GM18909 (cell line): ENCODE measurements at regions not wholly inside any gene's neighbourhood (a gene's known extent, or its start where the extent isn't known, plus 50 kb on each side); places are given as distances from the start of the nearest gene placed in this dataset.
"Not testable (repeated sequence)": the region's sequence is repeated elsewhere in the genome, so short reads cannot be mapped to it uniquely, and the experiment has no call there.

Source experiments
- ATAC-seq: cut with Tn5 transposase; IDR thresholded peaks from one replicate; pipeline ENCODE4 v1.9.1; 2021; ENCODE audit warnings: mild to moderate bottlenecking; ENCODE audit not compliant: unreplicated experiment, poor library complexity

DNA sequence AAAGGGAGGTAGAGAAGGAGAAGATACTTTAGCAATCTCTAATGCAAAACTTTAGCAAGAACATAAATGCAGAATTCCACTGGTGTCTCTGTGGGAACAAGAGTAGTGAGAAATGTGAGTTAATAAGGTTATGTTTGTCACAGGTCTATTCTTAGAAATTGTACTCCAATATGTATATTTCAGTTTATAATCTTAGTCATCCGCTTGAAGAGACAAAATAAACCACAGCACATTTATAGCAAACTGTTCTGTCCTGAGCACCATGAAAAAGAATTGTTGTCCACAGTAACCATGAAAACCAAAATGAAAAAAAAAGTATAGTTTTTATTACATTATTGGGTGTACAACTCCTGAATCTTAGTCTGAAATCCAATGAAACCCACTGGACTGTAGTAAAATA, 93.6 kb upstream of the TSLP start:
- no peak for ATAC-seq

DNA sequence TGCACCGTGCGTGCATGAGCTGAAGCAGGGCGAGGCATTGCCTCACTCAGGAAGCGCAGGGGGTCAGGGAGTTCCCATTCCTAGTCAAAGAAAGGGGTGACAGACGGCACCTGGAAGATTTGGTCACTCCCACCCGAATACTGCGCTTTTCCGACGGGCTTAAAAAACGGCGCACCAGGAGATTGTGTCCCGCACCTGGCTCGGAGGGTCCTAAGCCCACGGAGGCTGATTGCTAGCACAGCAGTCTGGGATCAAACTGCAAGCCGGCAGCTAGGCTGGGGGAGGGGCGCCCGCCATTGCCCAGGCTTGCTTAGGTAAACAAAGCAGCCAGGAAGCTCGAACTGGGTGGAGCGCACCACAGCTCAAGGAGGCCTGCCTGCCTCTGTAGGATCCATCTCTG, 85.6 kb upstream of the TSLP start:
- ATAC-seq, result not testable (repeated sequence)

DNA sequence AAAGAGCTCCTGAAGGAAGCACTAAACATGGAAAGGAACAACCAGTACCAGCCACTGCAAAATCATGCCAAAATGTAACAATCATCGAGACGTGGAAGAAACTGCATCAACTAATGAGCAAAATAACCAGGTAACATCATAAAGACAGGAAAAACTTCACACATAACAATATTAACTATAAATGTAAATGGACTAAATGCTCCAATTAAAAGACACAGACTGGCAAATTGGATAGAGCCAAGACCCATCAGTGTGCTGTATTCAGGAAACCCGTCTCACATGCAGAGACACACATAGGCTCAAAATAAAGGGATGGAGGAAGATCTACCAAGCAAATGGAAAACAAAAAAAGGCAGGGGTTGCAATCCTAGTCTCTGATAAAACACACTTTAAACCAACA, 83.9 kb upstream of the TSLP start:
- not testable (repeated sequence) for ATAC-seq

DNA sequence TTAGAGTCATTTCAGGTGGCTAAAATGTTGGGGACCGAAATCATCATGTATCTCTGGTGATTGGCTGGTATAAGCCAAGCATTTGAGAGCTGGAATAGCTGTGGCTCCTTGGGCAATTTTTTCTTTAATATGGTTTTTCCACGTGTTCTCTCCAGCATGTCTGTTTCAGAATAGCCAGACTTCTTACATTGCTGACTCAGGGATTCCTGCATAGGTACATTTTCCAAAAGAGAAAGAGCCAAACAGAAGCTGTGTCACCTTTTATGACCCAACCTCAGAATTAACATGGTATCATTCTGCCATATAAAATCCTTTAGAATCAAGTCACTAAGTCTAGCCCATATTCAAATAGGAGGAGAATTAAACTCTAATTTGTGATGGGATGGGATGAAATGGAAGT, 74.8 kb upstream of the TSLP start:
- no peak for ATAC-seq

DNA sequence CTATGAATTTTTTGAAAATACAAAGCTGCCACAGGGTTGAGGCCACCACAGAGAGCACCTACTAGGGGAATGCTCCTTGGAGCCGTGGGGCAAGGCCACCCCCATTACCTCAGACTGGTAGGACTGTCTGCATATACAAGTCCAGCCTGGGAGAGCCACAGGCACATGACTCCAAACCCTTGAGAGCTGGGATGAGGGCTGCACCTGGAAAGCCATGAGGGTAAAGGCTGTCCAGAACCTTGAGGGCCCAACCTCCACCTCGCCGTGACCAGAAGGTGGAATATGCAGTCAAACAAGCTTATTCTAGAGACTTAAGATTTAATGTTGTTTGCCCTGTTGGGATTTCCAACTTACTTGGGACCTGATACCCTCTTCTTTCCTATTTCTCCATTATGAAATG, 69.5 kb upstream of the TSLP start:
- ATAC-seq, result no peak

DNA sequence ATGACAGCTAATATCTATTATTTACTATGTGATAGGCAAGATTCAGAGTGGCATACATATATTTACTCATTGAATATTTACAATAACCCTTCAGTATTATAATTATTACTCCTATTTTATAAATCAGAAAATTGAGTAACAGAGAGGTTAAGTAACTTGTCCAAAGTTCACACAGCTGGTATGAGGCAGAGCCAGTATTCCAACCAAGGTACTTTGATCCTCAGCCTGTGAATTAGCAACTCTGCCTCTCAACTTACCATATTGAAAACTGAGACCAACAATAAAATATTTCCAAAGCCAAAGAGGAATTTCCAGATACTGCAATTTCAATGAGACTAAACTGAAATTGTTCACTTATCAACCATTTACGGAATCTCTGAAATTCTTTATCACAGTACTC, 67.9 kb upstream of the TSLP start:
- no peak for ATAC-seq

DNA sequence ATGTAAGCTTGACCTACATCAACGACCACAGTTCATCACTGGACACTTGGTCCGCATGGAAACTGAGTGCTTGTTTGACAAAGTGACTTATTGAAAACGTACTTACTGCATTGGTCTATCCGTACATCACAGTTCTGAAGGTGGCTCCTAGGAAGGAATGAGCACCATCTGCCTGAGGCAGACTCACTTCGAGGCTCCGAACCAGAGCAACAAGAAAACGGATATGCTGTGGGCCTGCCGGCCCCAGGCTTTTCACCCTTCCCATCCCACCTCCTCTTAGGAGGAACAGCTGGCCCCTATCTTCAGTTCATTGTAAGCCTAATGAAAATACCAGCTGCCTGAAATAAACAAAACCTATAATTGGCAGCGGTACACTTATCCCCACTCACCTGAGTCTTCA, 67.2 kb upstream of the TSLP start:
- no peak for ATAC-seq

DNA sequence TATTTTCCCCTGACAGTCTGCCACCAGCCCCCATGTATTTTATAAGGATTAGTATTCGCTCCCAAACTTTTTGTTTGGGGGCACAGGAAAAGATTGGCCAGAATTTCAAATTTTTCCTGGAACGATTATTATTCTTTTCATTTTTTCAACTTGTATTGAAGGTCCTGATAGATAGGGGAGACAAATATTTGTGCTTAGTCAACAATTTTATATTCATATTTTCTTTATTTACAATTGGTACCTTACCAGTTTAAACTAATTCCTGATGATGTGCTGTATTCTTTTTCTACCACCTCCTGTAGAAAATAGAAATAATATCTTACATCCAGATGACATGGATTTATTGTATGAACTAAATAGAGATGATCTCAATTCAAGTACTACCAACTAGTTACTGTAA, 60.7 kb upstream of the TSLP start:
- no peak for ATAC-seq

DNA sequence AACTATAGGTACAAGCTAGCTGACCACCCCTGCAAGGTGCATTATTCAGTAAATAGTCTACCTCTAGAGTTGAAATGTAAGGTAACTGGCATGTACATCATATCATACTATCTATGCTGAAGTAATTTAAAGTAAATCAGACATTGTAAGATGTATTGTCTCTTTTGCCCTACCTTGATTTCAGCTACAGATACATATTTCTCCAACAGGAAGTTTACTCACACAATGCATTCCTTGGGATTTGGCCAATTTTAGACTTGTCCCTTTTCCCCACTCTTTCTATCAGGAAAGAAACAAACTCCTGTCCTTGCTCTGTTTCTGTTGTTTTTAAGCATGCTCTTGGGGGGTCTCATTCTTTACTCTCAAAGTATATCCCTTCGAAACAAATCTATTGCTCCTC, 58.5 kb upstream of the TSLP start:
- no peak for ATAC-seq

DNA sequence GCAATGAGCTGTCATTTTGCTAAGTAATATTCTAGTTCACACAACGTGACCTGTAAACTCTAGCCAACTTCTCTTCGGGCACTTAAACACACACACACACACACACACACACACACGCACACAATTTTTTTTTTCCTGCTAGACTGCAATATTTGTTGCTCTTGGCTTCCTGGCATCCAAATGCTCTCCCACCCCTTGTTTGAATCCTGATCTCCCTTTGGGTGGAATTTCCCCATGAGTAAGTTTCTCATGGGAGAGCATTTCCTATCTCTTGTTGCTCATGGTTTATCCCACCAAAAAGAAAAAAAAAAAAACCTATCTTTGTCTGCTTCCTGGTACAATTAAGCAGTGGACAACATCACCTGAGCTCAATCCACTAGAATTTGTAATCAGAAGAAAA, 54.7 kb upstream of the TSLP start:
- no peak for ATAC-seq

DNA sequence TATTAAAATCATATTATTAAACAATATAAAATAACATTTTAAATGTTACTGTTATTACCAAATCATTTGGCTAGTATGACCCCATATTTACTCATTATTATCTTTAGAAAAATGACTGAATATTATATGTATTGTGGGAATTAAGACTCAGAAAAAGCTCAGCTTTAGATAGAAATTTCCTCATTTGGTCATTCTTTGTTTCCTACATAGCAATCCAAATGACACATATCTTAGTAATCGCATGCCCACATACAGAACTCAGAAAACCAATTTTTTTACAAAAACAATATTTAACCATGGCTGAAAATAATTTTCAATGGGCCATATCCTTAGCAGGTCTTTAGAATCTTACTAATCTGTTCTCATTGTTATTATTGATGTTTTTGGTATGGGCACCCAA, 53.8 kb upstream of the TSLP start:
- ATAC-seq, result no peak
